H1 (cell line): ENCODE measurements at regions not wholly inside any gene's neighbourhood (a gene's known extent, or its start where the extent isn't known, plus 50 kb on each side); places are given as distances from the start of the nearest gene placed in this dataset.

Experiments used
- CHD1 ChIP-seq: IDR thresholded peaks from 2 replicates; pipeline ENCODE4 v1.6.1; 2012; ENCODE audit warnings: low read depth, low read length, improper control_type of control experiment
- CHD7 ChIP-seq: fragments of 300-600 bp; sonication (generic); IDR thresholded peaks from 2 replicates; pipeline ENCODE4 v1.7.1; 2012; ENCODE audit warnings: low read length, moderate library complexity, mild to moderate bottlenecking, inconsistent platforms; ENCODE audit not compliant: insufficient replicate concordance
- CTBP2 ChIP-seq: IDR thresholded peaks from 2 replicates; pipeline ENCODE4 v1.7.0; 2011; ENCODE audit warnings: borderline replicate concordance, mild to moderate bottlenecking, moderate library complexity, mixed read lengths, low read length; ENCODE audit not compliant: insufficient read depth, insufficient read length
- CTCF ChIP-seq, 3 experiments: IDR thresholded peaks; 1 replicate in 2 of 3; 2 replicates in 1 of 3; pipeline versions ENCODE4 v1.5.1 to v1.6.1; 2011; ENCODE audit warnings: low read length in 3 of 3, mild to moderate bottlenecking in 3 of 3, inconsistent platforms in 2 of 3, low read depth in 1 of 3, moderate library complexity in 1 of 3; ENCODE audit not compliant: insufficient read depth in 1 of 3; ENCODE audit errors: control extremely low read depth in 1 of 3
- SUZ12 ChIP-seq: fragments of 200-600 bp; sonication (generic); IDR thresholded peaks from 2 replicates; pipeline ENCODE4 v1.6.1; 2012; ENCODE audit warnings: mild to moderate bottlenecking, inconsistent platforms, low read length, moderate library complexity, mixed read lengths

GRCh38 chr16:63975669-63976068 is 1146.2 kb downstream of the CDH11 start (continued):
- TF ChIP-seq CHD7 (no peak), CTBP2 (no peak), CTCF (IDR thresholded peaks at IDR 0.05; ENCODE audit: control extremely low read depth in 1 of 3, insufficient read depth in 1 of 3, low read depth in 1 of 3, low read length in 3 of 3) (no peak), CHD1 (no peak), SUZ12 (no peak)
